HG03025 (cell line): ENCODE measurements at regions not wholly inside any gene's neighbourhood (a gene's known extent, or its start where the extent isn't known, plus 50 kb on each side); places are given as distances from the start of the nearest gene placed in this dataset.

Source experiments
- ATAC-seq: cut with Tn5 transposase; IDR thresholded peaks from one replicate; pipeline ENCODE4 v1.9.1; 2021; ENCODE audit warnings: mild to moderate bottlenecking, moderate library complexity; ENCODE audit not compliant: unreplicated experiment, low FRiP score

DNA sequence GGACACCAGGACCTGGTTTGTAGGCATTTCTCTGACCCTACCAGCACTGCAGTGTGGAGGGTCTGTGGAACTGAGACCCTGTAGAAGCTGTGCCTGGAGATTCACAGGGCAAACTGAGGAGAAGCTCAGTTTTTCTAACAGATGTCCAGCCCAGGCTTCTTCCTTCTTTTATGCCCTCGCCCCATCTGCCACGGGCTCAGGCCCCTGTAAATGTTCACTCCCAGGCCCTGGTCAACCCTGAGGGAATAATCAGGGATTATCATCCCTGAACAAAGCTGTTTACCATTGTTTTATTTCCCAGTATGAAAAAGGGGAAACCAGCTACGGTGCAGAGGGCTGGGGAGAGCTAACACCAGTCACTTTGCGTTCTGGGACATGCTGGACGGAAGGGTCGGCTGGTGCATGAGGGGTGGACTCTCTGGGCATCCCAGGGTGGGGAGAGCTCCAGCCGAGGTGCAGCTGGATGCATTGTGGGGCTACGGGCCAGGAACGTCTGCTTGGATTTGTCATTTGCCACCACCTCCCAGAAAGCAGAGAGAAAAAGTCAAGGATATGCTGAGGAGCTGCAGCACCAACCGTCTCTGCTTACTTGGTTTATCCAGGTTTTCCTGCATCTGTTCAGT is 183.8 kb downstream of the TFCP2L1 start:
- no peak for ATAC-seq

DNA sequence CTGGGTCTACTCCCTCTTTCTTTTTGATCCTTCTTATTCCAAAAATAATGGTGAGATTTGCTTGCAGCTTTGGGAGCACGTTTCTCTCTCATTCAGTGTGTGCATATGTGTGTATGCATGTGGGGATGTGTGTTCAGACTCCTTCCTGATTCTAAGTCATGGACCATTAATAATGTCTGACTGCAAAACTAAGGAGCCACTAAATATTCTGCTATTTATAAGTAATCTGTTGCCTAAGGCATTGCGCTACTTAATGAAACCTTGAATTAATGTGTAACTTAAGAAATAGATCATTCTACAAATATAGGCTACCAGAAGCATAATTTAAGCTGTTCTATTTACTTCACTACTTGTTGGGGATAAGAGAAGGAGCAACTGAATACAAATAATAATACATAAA is 182.1 kb downstream of the TFCP2L1 start:
- no peak for ATAC-seq

DNA sequence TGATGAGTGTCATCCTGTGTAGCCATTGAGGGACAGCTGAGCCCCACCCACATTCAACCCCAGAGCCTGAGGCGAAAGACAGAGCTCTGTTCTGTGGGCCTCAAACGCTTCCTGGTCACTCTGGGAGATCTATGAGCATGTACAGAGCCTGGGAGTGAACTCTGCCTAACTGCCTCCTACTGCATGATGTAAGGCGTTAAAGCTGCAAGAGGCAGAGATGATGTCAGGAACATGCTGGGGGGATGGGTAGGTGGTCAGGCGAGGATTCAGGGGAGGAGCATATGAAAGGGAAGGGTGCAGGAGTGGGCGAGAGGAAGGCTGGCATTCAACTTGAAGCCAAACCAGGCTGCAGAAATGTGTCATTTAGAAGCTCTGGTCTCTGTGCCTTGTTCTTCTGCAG is 181.0 kb downstream of the TFCP2L1 start:
- no peak for ATAC-seq

DNA sequence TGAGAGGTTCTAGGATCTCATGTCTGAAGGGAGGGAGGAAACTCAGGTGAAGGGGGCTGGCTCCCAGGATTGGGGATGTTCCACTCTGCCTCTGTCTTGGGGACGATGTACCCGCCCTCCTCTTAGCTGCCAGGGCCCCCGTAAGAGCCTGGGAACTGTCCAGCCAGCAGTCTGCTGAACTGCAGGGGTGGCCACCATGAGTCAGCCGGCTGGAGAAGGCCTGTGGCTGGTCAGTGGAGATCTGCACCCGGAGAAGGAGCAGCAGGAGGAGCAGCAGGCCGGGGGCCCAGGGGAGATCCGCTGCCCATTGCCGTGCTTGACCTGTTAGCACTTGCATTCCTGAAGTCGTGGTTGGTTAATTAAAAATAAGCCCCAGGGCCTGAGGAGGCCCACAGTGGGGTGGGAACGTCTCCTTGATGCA is 180.3 kb downstream of the TFCP2L1 start:
- ATAC-seq = no peak

DNA sequence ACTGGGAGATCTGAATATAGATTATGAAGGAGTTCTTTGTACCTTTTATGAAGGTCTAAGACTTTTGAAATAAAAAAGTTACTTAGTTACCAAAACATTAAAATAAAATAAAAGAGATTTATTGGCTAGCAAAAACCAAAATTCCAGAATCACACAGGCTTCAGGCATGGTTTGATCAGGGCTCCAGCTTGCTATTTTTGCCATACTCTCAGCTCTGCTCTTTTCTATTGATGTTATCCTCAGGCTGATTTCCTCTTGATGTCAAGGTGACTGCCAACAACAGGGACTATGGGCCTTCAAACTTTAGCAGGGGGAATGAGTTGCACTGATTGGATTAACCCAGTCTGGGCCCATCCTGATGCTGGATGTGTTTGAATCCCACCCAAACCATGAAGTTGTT is 174.1 kb downstream of the TFCP2L1 start:
- no peak for ATAC-seq

DNA sequence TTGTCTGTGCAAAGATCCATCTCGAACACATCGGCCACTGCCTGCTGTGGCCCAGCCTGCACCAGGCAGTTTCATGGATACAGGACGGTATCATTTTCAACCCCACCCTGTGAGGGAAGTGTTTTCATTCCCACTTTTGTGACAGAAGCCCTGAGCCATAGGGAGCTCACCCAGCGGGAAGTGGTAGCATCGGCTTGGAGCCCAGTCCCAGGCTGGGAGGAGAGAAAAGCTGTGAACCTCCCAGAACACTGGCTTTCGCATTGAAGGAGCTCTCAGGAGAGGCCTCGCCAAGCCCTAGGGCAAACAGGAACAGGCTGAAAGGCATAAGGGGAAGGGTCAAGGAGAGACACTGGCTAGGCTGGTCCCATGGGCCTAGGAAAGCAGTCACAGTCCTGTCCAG is 166.1 kb downstream of the TFCP2L1 start:
- ATAC-seq = no peak

DNA sequence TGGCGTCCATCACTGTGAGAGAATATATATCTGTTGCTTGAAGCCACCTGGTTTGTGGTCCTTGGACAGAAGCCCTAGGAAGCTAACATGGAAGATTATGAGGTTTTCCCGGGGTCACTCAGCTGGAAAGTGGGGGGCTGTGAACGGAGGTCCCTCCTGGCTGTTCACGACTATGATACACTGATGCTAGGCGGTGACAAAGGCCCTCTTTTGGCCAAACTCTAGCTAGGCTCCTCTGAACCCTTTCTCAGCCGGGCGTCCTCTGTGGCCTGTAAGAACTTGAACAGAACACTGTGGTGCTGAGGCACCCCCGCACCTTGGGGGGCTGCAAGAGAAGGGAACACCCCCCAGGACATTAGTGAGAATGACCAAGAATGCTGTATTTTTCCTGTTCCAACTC is 164.6 kb downstream of the TFCP2L1 start:
- ATAC-seq = no peak

DNA sequence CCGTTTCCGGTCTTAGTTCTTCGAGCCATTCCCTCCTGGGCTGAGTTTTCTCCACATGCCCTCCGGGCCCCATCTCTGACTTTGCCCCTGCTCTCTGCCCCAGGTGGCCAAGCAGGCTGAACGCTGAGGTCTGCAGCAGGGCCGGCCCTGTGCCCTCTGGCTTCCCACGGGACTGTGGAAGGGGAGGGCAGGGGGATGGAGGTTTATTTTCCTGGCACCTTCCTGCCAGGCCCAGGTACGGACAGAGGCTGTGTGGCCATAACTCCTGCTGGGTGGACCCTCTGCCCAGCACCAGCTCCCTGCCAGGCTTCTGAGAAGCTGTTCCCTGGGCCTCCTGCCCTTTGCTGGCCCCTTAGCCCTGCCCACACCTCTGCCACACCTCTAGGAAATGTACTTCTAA is 164.0 kb downstream of the TFCP2L1 start:
- no peak for ATAC-seq

DNA sequence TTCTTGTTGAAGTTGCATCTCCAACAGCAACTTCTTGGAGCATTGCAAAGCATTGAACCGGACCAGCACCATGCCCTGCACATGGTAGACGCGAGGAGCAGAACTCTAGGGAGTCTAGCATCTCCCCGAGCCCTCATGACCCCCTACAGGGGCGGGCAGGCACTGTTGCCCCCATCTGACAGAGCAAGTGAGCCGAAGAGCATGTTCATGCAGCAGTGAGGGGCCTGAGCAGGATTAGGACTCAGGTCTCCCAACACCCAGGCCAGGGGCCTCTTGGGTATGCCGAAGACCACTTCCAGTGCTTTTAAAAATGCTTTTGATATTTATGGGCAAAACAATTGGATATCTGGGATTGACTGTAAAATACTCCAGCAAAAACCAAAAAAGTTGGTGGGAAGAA is 163.3 kb downstream of the TFCP2L1 start:
- no peak for ATAC-seq

DNA sequence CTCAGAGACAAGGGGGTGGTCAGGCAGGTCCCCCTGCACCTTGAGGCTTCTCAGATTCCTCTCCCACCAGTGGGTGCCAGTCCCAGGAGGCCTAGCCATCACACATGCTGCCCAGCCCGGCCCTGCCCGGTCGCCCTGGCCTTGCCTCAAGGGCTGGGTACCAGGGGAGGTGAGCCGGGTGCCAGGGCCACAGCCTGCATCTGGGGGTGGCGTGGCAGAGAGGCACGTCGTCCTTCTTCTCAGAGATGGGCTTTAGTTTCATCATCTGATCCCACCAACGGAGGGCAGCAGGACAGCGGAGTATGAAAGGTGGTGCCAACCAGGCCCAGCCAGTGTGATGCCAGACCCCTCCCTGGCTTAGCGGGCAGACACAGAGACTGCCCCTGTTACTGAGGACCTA is 161.7 kb downstream of the TFCP2L1 start:
- ATAC-seq = no peak

DNA sequence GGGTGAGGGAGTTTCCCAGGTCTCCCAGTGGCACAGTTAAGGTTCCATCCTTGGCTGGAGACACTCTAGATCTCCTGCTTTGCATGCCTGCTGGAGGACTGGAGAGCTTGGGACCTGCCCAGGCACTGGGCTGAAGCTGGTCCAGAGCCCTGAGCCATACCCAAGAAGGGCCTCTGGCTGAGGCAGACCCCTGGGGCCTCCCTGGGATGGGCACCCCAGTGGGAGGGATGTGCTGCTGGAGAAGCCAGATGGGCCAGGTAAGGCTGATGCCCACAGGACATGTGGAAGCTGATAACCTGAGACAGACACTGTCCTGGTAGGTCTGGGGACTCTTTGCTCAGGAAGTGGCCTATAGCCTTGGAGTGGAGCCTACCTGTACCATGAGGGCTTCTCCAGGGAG is 160.7 kb downstream of the TFCP2L1 start:
- ATAC-seq = no peak

DNA sequence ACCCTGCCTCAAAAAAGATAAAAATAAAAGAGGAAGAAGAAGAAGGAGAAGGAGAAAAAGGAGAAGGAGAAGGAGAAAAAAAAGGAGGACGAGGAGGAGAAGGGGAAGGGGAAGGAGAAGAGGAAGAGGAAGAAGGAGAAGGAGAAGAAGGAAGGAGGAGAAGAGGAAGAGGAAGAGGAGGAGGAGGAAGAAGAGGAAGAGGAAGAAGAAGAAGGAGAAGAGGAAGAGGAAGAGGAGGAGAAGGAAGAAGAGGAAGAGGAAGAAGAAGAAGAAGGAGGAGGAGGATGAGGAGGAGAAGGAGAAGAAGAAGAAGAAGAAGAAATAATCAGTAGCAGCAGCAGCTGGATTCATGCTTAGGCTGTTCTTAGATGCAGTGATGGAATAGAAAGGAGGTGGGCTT is 159.7 kb downstream of the TFCP2L1 start:
- ATAC-seq = no peak

DNA sequence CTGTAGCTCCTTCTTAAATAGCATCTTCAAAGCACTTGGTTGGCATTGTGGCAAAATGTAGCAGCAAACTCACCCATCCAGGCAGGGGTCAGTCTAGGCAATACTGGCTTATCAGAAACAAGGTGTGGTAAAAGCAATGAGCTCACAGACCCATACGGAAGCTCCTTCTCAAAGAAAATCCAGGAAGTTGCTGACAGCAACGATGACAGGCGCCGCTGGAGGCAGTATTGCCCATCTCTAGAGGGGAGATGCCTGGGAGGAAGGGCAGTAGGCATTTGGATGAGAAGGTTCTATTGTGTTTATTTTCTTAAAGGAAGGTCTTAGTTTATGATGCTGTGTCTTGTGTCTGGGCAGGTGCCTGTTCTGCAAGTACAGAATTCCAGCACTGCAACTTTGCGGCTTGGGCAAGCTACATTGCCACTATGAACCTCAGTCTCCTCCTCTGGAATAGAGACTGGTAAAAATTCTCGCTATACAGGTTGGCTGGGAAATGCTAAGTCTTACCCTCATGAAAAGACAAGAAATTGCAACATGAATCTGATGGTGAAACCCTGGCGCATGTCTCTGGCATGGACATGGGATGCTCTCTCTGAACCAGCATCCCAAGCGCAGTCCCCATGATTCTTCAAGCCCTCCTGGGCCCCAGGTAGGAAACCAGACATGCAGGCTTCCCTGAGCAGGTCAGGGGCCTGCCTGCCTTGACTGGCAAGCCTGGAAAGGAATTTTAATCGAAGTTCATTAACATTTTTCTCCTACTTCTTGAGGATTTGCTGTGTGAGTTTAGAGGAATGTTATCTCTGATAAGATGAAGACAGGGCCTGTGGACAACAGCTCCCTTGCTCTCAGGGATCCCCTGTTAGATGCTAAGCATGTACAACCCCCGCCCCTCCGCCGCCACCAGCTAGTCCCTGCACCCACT is 156.0 kb downstream of the TFCP2L1 start:
- ATAC-seq = no peak

DNA sequence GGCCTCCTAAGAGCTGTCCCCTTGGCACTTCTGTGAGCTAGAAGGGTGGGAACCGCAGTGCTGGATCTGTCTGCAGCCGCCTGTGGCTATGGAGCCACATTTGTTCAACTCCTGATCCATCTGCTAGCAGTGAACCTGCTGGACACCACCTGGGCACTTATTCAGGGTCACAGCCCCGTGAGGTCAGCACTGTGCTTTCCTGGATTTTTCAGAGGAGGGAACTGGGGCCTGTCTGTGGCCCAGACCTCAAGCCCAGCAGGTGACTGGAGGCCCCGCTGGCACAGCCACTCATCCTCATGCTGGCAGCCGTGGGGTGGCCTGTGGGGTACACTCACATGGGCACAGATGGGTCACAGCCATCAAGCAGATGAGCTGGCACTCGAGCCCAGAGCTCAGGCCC is 155.3 kb downstream of the TFCP2L1 start:
- no peak for ATAC-seq

DNA sequence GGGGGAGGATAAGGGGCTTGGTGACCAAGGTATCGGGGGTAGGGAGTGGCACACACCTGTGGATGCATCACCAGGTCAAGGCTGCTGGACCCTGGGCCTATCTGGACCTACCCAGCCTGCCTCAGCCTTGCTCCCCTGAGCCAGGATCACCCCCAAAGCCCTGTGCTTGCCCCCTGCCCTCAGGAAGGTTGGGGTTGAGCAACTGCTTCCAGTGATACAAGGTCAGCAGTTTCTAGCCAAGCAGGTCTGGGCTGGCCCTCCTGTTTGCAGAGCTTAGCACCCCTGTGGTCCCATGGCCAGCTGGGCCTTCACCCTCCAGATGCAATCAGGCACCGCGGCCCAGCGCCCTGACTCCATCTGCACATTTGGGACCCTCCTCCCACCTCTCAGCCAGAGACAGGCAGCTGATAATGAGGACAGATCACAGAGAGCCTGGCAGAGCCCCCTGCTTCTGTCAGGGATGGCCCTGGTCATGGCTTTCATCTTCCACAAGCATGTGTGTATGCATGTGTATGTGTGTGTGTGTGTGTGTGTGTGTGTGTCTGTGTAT is 154.6 kb downstream of the TFCP2L1 start:
- no peak for ATAC-seq

DNA sequence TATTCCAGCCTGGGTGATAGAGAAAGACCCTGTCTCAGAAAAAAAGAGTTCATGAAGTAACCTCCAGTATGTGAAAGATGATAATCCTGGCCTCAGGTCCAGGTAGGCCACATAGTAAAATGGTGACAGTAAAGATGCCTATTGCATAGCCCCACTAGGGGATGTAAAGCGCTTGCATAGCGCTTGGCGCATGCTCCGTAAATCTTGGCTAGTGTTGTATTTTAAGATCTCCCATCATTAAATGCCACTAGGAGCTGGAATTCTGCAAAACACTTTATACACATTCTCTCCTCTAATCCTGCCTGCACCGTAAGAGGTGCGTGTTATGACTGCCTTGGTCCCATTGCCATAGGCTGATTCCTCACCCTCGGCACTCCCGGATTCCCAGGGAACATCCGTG is 153.6 kb downstream of the TFCP2L1 start:
- no peak for ATAC-seq

DNA sequence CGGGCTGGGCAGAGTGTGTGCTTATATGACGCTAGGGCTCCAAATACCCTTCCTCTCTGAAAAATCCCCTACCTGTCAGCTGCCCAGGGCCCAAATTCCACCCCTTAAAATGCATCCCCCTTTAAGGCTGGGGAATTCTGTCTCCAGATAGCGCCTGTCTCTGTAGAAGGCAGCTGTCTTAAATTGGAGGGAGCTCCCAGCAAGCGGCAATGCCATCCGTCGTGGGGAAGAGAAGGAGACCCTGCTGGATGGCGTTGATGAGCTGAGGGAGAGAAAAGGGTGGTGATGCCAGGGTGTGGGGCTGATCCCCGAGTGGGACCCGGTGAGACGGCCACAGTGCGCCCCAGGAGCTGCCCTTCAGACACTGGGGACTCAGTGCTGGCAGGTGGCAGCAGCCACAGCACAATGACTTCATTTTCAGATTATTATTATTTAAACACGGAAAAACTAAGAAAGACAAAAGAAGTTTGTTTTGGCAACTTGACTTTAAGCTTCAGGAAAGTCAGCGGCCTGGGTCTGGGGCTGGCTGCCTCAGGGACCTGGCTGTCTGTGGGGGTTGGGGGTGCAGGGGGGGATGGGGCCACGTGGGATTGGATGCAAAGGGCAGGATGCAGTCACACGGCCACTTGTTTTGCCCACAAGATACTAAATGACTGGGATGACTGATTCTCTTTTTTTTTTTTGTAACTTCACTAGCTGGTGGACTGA is 152.8 kb downstream of the TFCP2L1 start:
- no peak for ATAC-seq

DNA sequence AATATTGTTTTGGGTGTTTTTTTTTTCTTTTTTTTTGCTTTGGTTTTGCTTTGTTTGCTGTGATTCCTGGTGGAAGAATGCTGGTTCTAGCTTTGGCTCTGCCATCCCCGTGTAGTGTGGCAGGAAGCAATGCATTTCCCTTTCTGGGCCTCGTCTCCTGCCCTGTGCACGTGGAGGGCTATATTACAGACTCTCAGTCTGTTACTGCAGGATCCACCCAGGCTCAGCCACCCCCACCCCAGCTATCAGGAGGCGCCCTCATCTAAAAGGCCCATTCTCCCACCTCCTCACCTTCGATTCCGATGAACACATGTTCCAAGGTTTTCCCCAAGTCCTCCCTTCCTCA is 152.3 kb downstream of the TFCP2L1 start:
- no peak for ATAC-seq

DNA sequence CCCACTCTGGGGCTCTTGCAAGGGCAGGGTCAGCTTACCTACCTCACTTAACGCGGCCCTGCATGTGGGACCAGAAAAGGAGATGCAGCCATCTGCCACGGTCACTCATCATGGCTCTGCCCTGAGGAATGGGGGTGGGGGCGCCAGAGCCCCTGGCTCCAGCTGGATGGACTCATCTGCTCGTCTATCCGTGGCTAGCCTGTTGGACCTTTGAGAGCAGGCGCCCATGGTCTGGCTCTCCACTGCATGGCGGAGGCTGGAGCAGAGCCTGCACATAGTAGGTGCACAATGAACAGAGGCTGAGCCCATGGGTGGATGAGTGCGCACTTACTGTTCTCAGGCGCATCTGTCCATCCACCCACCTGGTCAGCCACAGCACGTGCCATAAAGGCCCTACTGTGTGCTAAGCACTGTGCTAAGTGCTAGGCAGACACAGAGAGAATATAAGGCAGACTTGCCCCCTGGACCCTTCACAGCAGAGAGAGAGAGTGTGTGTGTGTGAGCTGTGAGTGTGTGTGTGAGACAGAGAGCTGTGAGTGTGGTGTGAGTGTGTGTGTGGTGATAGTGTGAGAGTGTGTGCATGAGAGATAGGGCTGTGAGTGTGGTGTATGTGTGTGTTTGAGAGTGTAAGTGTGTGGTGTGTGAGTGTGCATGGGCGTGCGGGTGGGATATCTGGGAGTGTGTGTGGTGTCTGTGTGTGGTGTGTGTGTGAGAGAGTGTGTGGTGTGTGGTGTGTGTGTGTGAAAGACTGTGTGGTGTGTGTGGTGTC is 151.3 kb downstream of the TFCP2L1 start:
- no peak for ATAC-seq

DNA sequence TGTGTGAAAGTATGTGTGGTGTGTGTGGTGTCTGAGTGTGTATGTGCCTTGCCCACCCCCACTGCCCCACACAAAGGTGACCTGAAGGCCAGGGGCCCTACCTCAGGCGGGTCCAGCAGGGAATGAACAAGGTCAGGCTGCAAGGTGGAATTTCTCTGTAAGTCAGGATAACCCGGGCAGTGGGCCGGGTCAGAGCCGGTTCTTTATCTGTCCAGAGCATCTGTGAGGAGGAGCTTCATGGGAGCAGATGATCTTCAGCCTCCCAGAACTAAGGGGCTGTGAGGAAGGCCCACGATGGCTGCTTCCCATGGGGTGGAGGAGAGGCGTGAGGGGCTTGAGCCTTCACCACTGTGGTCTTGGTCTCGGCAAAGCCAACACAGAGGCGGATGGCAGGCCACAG is 150.3 kb downstream of the TFCP2L1 start:
- ATAC-seq = no peak
